ENCODE measurements at regions not wholly inside any gene's neighbourhood (a gene's known extent, or its start where the extent isn't known, plus 50 kb on each side); places are given as distances from the start of the nearest gene placed in this dataset.

DNA sequence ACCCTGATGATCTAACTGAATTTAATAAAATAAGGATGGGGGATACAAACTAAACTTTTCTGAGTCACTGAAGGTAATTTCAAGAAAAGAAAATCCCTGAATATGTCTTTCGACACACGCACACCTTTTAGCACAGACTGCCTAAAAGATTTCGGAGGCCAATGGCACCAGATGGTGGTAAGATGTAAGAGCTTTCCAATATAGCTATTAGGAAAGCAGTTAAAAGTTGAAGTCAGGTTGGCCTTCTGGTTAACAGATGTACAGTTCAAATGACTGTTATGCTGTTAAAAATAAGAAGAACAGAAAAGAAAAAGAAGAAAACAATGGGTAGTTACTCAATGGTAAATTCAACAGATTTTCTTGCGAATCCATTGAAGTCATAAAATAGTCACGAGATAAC lies 80.7 kb upstream of the KRR1 start:
- TF ChIP-seq, protein P1, sequence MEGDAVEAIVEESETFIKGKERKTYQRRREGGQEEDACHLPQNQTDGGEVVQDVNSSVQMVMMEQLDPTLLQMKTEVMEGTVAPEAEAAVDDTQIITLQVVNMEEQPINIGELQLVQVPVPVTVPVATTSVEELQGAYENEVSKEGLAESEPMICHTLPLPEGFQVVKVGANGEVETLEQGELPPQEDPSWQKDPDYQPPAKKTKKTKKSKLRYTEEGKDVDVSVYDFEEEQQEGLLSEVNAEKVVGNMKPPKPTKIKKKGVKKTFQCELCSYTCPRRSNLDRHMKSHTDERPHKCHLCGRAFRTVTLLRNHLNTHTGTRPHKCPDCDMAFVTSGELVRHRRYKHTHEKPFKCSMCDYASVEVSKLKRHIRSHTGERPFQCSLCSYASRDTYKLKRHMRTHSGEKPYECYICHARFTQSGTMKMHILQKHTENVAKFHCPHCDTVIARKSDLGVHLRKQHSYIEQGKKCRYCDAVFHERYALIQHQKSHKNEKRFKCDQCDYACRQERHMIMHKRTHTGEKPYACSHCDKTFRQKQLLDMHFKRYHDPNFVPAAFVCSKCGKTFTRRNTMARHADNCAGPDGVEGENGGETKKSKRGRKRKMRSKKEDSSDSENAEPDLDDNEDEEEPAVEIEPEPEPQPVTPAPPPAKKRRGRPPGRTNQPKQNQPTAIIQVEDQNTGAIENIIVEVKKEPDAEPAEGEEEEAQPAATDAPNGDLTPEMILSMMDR (IDR thresholded peaks at IDR 0.05) = no peak
- TF ChIP-seq POLR2AphosphoS5 (IDR thresholded peaks at IDR 0.05) = no peak
- no peak for TF ChIP-seq POLR2A (IDR thresholded peaks at IDR 0.05)

Data from prostate gland (tissue), 2 donors.